MM.1S (cell line): ENCODE measurements at regions not wholly inside any gene's neighbourhood (a gene's known extent, or its start where the extent isn't known, plus 50 kb on each side); places are given as distances from the start of the nearest gene placed in this dataset.

Source experiments
- EZH2phosphoT487 ChIP-seq: fragments of 300-600 bp; sonication (generic); IDR thresholded peaks from 2 replicates; pipeline ENCODE4 v1.6.1; 2018; ENCODE audit warnings: antibody characterized with exemption, low read length
- TF ChIP-seq, protein P1 (sequence below): fragments of 300-600 bp; sonication (generic); IDR thresholded peaks from 2 replicates; pipeline ENCODE4 v1.5.1; 2016; ENCODE audit warnings: antibody characterized with exemption, low read length, mixed read lengths

DNA sequence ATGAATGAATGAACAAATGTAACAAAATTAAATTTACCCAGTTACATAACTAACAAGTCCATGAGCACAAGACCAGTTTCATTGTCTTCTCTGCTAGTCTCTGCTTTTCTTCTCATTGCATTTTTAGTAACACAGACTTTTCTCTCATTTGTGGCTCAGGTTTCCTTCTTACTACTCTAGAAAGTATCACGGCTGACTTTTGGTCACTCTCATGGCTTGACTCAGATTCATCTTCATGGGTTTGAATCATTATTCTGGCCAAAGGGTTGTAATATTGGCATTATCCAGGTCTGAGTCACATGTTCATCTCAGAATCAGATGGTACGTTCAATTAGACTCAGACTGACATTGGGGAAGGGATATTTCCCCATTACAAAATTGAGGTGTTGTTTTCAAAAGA, 121.5 kb upstream of the SATB1 start:
- TF ChIP-seq, protein P1, sequence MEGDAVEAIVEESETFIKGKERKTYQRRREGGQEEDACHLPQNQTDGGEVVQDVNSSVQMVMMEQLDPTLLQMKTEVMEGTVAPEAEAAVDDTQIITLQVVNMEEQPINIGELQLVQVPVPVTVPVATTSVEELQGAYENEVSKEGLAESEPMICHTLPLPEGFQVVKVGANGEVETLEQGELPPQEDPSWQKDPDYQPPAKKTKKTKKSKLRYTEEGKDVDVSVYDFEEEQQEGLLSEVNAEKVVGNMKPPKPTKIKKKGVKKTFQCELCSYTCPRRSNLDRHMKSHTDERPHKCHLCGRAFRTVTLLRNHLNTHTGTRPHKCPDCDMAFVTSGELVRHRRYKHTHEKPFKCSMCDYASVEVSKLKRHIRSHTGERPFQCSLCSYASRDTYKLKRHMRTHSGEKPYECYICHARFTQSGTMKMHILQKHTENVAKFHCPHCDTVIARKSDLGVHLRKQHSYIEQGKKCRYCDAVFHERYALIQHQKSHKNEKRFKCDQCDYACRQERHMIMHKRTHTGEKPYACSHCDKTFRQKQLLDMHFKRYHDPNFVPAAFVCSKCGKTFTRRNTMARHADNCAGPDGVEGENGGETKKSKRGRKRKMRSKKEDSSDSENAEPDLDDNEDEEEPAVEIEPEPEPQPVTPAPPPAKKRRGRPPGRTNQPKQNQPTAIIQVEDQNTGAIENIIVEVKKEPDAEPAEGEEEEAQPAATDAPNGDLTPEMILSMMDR = no peak
- no peak for TF ChIP-seq EZH2phosphoT487
